ENCODE measurements at regions not wholly inside any gene's neighbourhood (a gene's known extent, or its start where the extent isn't known, plus 50 kb on each side); places are given as distances from the start of the nearest gene placed in this dataset.

DNA sequence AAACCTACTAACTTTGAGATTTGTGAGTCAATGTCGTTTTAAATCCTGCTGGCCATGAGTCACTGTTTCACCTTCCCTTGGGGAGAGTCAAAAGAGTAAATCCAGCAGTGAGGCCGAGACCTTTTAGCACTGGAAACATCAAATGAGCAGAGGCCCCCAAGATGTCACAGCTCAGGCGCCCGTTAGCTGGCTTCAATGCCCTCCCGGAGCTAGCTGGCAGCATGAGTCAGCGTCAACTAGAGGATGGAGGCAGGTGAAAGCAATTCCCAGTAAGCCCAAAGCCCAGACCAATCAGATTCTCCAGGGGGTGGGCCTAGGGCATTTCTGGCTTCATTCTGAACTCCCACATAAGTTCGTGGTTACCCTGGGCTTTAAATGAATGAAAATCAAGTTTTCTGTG is 170.9 kb downstream of the CLCN4 start:
- TF ChIP-seq, protein P1, sequence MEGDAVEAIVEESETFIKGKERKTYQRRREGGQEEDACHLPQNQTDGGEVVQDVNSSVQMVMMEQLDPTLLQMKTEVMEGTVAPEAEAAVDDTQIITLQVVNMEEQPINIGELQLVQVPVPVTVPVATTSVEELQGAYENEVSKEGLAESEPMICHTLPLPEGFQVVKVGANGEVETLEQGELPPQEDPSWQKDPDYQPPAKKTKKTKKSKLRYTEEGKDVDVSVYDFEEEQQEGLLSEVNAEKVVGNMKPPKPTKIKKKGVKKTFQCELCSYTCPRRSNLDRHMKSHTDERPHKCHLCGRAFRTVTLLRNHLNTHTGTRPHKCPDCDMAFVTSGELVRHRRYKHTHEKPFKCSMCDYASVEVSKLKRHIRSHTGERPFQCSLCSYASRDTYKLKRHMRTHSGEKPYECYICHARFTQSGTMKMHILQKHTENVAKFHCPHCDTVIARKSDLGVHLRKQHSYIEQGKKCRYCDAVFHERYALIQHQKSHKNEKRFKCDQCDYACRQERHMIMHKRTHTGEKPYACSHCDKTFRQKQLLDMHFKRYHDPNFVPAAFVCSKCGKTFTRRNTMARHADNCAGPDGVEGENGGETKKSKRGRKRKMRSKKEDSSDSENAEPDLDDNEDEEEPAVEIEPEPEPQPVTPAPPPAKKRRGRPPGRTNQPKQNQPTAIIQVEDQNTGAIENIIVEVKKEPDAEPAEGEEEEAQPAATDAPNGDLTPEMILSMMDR (IDR thresholded peaks at IDR 0.05; ENCODE audit: low read depth, low read length, missing control alignments), result no peak
- H3K4me3 ChIP-seq (ENCODE audit: low read depth, low read length), result no peak overlapping the region
- no peak for DNase-seq (ENCODE audit: low read depth)
- in situ Hi-C loops (cut with HindIII; ENCODE audit: low sequenced_read_pairs), result no loop called here

DNA sequence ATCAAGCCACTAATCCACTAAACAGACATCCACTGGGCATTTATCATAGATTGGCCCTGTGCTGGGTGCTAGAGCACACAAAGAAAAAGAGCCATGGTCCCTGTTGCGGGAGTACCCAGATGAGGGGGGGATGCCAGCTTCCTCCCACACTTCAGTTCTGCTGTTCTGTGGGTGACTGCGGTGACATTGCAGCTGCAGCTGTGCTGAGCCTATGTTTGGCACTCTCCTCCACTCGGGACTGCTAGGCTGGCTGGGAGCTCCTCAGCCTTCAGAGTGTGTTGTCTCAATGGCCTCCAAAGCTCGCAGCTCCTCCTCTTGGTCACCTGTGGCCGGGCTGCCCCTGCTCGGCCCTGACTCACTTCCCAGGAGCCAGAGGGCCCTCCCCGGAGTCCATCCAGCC is 173.2 kb downstream of the CLCN4 start:
- in situ Hi-C loops (cut with HindIII; ENCODE audit: low sequenced_read_pairs), result no loop called here
- DNase-seq (ENCODE audit: low read depth), result no peak
- H3K4me3 ChIP-seq (ENCODE audit: low read depth, low read length), result no peak overlapping the region
- TF ChIP-seq, protein P1 (IDR thresholded peaks at IDR 0.05; ENCODE audit: low read depth, low read length, missing control alignments), result no peak

DNA sequence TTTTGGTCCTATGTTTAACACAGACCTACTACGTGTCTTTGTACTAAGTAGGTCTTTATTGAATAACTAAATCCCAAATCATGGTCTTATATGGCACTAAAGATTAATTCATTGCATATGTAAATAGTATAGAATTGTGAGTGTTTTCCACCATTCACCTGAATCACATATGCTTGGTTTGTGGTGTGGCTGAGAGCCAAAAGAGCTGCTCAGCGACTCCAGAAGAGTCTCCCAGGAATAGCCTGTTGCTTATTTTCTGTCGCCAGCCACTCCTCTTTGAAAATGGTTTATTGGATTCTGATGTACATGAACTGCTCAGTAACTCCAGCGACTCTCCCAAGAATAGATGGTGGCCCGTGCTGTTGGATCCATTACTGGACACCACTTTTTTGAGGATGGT is 184.5 kb downstream of the CLCN4 start:
- in situ Hi-C loops (cut with HindIII; ENCODE audit: low sequenced_read_pairs), result no loop called here
- DNase-seq (ENCODE audit: low read depth), result no peak
- TF ChIP-seq, protein P1 (IDR thresholded peaks at IDR 0.05; ENCODE audit: low read depth, low read length, missing control alignments), result no peak

DNA sequence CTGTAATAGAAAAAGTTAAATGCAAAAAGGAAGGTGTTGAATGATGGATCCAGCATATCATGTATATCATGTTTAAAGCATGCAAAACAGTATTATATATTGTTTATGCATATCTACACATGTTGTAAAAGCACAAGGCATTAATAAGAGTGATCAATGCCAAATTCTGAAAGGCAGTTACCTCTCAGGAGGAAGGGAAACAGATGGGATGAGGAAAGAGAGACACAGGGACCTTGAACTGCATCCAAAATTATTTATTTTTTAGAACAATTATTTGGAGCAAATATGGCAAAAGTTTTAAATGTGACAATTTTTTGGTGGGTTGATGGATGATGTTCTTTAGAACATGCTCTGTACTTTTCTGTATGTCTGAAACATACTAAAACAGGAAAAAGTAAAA is 193.4 kb downstream of the CLCN4 start:
- H3K4me3 ChIP-seq (ENCODE audit: low read depth, low read length), result no peak overlapping the region
- in situ Hi-C loops (cut with HindIII; ENCODE audit: low sequenced_read_pairs), result no loop called here
- TF ChIP-seq, protein P1 (IDR thresholded peaks at IDR 0.05; ENCODE audit: low read depth, low read length, missing control alignments), result no peak
- no peak for DNase-seq (ENCODE audit: low read depth)

More for the DNA sequence above, 184.5 kb downstream of the CLCN4 start:
- H3K4me3 ChIP-seq (ENCODE audit: low read depth, low read length), result no peak overlapping the region

DNA sequence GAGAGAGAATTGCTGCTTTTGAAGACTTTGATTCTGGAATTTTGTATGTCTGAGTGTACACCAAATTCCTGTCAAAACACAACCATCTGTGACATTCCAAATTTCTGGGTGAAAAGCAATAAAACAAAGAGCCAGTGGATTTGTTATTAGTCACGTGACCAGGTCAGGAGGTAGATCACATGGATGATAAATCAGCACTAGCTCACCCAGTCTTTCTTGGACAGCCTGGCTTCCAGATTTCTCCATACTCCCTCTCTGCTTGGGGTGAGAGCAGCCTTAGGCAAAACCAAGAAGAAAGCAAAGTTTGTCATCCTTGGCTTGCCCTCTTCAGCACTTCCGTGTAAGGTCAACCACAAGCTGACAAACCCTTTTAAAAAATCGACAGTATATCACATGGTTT is 194.2 kb downstream of the CLCN4 start:
- TF ChIP-seq, protein P1 (IDR thresholded peaks at IDR 0.05; ENCODE audit: low read depth, low read length, missing control alignments), result no peak
- no peak for DNase-seq (ENCODE audit: low read depth)

DNA sequence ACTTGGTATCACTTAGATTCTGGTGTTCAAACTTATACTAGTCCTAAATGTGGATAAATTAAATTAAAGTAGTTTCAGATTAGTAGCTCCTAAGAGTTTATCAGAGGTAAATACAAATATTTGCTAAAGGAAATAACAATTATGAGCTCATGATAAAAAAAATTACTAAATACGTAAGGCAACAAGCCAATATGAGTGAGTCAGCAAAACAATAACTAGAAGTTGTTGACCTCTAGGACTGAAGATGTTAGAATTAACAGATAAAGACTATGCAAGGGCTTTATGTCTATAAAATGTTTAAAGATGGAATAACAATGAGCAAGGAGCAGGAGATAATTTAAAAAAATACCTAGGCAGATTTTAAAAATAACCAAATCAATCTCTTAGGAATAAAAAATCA is 195.8 kb downstream of the CLCN4 start:
- no peak overlapping the region for H3K4me3 ChIP-seq (ENCODE audit: low read depth, low read length)
- in situ Hi-C loops (cut with HindIII; ENCODE audit: low sequenced_read_pairs), result no loop called here
- TF ChIP-seq, protein P1 (IDR thresholded peaks at IDR 0.05; ENCODE audit: low read depth, low read length, missing control alignments), result no peak
- DNase-seq (ENCODE audit: low read depth), result no peak

More for the DNA sequence above, 194.2 kb downstream of the CLCN4 start:
- no peak overlapping the region for H3K4me3 ChIP-seq (ENCODE audit: low read depth, low read length)
- in situ Hi-C loops (cut with HindIII; ENCODE audit: low sequenced_read_pairs), result no loop called here

DNA sequence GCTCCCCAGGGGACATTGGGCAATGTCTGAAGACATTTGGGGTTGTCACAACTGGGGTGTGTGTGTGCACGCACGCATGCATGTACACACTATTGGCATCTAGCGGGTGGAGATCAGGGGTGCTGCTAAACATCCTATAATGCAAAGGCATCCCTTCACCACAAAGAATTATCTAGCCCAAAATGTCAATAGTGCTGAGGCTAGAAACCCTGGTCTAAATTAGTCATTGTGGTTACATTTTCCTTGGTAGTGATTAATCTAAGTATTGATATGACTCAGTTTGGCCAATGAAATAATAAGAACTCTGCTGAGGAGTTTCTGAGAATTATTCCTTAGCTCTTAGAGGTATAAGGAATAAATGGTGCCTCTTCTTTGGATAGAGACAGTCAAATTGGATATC is 200.2 kb downstream of the CLCN4 start:
- H3K4me3 ChIP-seq (ENCODE audit: low read depth, low read length), result no peak overlapping the region
- in situ Hi-C loops (cut with HindIII; ENCODE audit: low sequenced_read_pairs), result no loop called here
- TF ChIP-seq, protein P1 (IDR thresholded peaks at IDR 0.05; ENCODE audit: low read depth, low read length, missing control alignments), result no peak
- peak; percentile 28 for DNase-seq (ENCODE audit: low read depth)
